Heart left ventricle (tissue), 13 donors: ENCODE measurements at regions not wholly inside any gene's neighbourhood (a gene's known extent, or its start where the extent isn't known, plus 50 kb on each side); places are given as distances from the start of the nearest gene placed in this dataset.

Experiments used
- POLR2A ChIP-seq, 2 donors: fragments of 450-650 bp; IDR thresholded peaks; one replicate each; pipeline ENCODE4 v1.6.1; 2017; ENCODE audit warnings: antibody characterized with exemption in 2 of 2, mild to moderate bottlenecking in 2 of 2, moderate library complexity in 2 of 2
- TF ChIP-seq, protein P1 (sequence below), 12 donors: fragments of 200-600 bp; sonication (generic) in 4 of 12; IDR thresholded peaks; one replicate each; pipeline versions ENCODE4 v1.5.0 to v1.8.0; 2018 to 2022; ENCODE audit warnings: antibody characterized with exemption in 12 of 12, mild to moderate bottlenecking in 5 of 12
- donor health status: ischemic (EF 13 %, LVEDD 7.1; RV severe dilation, severe dysfunction).
- donor health status: DM: no; HTN: yes; CAD: no.
- donor health status: DM: no; HTN: no; CAD: no.
- donor health status: ischemic (EF 25% LVEDD 6.9; RV normal size, moderate dysfunction).
- donor health status: ischemic (EF 25% LVEDD 5.7; RV mildly dilated, moderate dysfunction).
- donor health status: ischemic (EF 35%, LVEDD 5.7; RV mildly dilated, moderate dysfunction).
- donor health status: nonischemic (EF 11% LVEDD 7.7; RV severe dilation, severe dysfunction).
- donor health status: DM: yes; HTN: yes; CAD: no.
- donor health status: PGD.
- donor health status: ischemic (EF 29% LVEDD 5.4; RV normal size, mild dysfunction).
- donor health status: nonischemic (EF 23%, LVEDD 6.1; RV moderate dilation, normal function).

DNA sequence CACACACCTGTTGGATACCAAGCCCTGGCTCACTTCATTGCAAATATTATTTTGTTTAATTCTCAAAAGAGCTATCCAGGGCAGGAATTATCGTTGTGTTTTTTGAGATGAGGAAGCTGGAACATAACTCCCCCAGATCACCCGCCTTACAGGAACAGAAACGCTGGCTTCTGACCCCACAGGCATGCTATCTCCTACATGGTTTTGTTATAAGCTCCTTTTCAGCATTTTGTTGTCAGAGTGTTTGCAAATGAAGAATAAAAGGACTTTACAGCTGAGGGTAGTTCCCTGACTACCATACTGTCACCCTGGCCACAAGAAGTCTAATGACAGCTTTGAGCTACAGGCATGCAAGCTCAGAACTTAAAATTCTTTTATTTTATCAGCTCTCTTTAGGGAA lies 62.0 kb upstream of the MRPS9 start:
- TF ChIP-seq, protein P1, sequence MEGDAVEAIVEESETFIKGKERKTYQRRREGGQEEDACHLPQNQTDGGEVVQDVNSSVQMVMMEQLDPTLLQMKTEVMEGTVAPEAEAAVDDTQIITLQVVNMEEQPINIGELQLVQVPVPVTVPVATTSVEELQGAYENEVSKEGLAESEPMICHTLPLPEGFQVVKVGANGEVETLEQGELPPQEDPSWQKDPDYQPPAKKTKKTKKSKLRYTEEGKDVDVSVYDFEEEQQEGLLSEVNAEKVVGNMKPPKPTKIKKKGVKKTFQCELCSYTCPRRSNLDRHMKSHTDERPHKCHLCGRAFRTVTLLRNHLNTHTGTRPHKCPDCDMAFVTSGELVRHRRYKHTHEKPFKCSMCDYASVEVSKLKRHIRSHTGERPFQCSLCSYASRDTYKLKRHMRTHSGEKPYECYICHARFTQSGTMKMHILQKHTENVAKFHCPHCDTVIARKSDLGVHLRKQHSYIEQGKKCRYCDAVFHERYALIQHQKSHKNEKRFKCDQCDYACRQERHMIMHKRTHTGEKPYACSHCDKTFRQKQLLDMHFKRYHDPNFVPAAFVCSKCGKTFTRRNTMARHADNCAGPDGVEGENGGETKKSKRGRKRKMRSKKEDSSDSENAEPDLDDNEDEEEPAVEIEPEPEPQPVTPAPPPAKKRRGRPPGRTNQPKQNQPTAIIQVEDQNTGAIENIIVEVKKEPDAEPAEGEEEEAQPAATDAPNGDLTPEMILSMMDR (IDR thresholded peaks at IDR 0.05) = no peak
- no peak for TF ChIP-seq POLR2A (IDR thresholded peaks at IDR 0.05)
